ENCODE measurements at regions not wholly inside any gene's neighbourhood (a gene's known extent, or its start where the extent isn't known, plus 50 kb on each side); places are given as distances from the start of the nearest gene placed in this dataset.

GRCh38 chr14:71582705-71583104 lies 349.5 kb upstream of the RGS6 start:
- no peak for ATAC-seq

GRCh38 chr14:71583194-71583593 lies 349.0 kb upstream of the RGS6 start:
- no peak overlapping the region for H3K4me3 ChIP-seq
- in situ Hi-C loops (cut with MboI; ENCODE audit: low sequenced_read_pairs in 4 of 4), result no loop called here
- no peaks in the 10 kb centered on the region for H3K4me1 ChIP-seq
- intact Hi-C loops (cut with DNase I; ENCODE audit: low total_unique reads), result no loop called here
- no peak overlapping the region for H3K27ac ChIP-seq
- no peak for DNase-seq
- H3K36me3 ChIP-seq, result no peaks in the 10 kb centered on the region
- TF ChIP-seq CTCF (IDR thresholded peaks at IDR 0.05 in 4 of 5, conservative IDR thresholded peaks at IDR 0.05 in 1 of 5) (no peak), POLR2A (IDR thresholded peaks at IDR 0.05) (no peak)
- ATAC-seq, result no peak
- H3K9me3 ChIP-seq, result no peaks in the 10 kb centered on the region
- no peaks in the 10 kb centered on the region for H3K27me3 ChIP-seq

More at GRCh38 chr14:71582705-71583104, 349.5 kb upstream of the RGS6 start:
- H3K4me3 ChIP-seq, result no peak overlapping the region
- H3K36me3 ChIP-seq, result no peaks in the 10 kb centered on the region
- no peaks in the 10 kb centered on the region for H3K9me3 ChIP-seq
- no peak for DNase-seq
- in situ Hi-C loops (cut with MboI; ENCODE audit: low sequenced_read_pairs in 4 of 4) (no loop called here), intact Hi-C loops (cut with DNase I; ENCODE audit: low total_unique reads) (no loop called here)
- no peak for TF ChIP-seq CTCF (IDR thresholded peaks at IDR 0.05 in 4 of 5, conservative IDR thresholded peaks at IDR 0.05 in 1 of 5)
- TF ChIP-seq POLR2A (IDR thresholded peaks at IDR 0.05), result no peak
- no peak overlapping the region for H3K27ac ChIP-seq
- no peaks in the 10 kb centered on the region for H3K4me1 ChIP-seq
- no peaks in the 10 kb centered on the region for H3K27me3 ChIP-seq

GRCh38 chr14:71583705-71584104 lies 348.5 kb upstream of the RGS6 start:
- Histone ChIP-seq H3K9me3 (no peaks in the 10 kb centered on the region), H3K4me3 (no peak overlapping the region), H3K4me1 (no peaks in the 10 kb centered on the region), H3K27ac (no peak overlapping the region), H3K36me3 (no peaks in the 10 kb centered on the region), H3K27me3 (no peaks in the 10 kb centered on the region)
- in situ Hi-C loops (cut with MboI; ENCODE audit: low sequenced_read_pairs in 4 of 4), result no loop called here
- DNase-seq (no peak), ATAC-seq (no peak)
- intact Hi-C loops (cut with DNase I; ENCODE audit: low total_unique reads), result no loop called here
- TF ChIP-seq CTCF (IDR thresholded peaks at IDR 0.05 in 4 of 5, conservative IDR thresholded peaks at IDR 0.05 in 1 of 5), result no peak
- TF ChIP-seq POLR2A (IDR thresholded peaks at IDR 0.05), result no peak

- DNase-seq (no peak), ATAC-seq (no peak)
- no peaks in the 10 kb centered on the region for H3K4me1 ChIP-seq
- in situ Hi-C loops (cut with MboI; ENCODE audit: low sequenced_read_pairs in 4 of 4), result no loop called here
- TF ChIP-seq CTCF (IDR thresholded peaks at IDR 0.05 in 4 of 5, conservative IDR thresholded peaks at IDR 0.05 in 1 of 5) (no peak), POLR2A (IDR thresholded peaks at IDR 0.05) (no peak)
- H3K9me3 ChIP-seq, result no peaks in the 10 kb centered on the region
- no peaks in the 10 kb centered on the region for H3K27me3 ChIP-seq
- intact Hi-C loops (cut with DNase I; ENCODE audit: low total_unique reads), result no loop called here
- no peaks in the 10 kb centered on the region for H3K36me3 ChIP-seq
- no peak overlapping the region for H3K27ac ChIP-seq
- no peak overlapping the region for H3K4me3 ChIP-seq
Measured at GRCh38 chr14:71585361-71585760, 346.9 kb upstream of the RGS6 start.

GRCh38 chr14:71586131-71586897 lies 345.9 kb upstream of the RGS6 start:
- intact Hi-C loops (cut with DNase I; ENCODE audit: low total_unique reads), result no loop called here
- DNase-seq (no peak), ATAC-seq (no peak)
- no peaks in the 10 kb centered on the region for H3K27me3 ChIP-seq
- TF ChIP-seq POLR2A (IDR thresholded peaks at IDR 0.05) (no peak), CTCF (IDR thresholded peaks at IDR 0.05 in 4 of 5, conservative IDR thresholded peaks at IDR 0.05 in 1 of 5) (no peak)
- no peaks in the 10 kb centered on the region for H3K4me1 ChIP-seq
- H3K4me3 ChIP-seq, result peak overlapping the region in 2 of 4 donors; percentile 2 to 4
- no peak overlapping the region for H3K27ac ChIP-seq
- no peaks in the 10 kb centered on the region for H3K36me3 ChIP-seq
- no peaks in the 10 kb centered on the region for H3K9me3 ChIP-seq
- in situ Hi-C loops (cut with MboI; ENCODE audit: low sequenced_read_pairs in 4 of 4), result no loop called here

Measured in gastrocnemius medialis (tissue), 4 donors.